ENCODE measurements at regions not wholly inside any gene's neighbourhood (a gene's known extent, or its start where the extent isn't known, plus 50 kb on each side); places are given as distances from the start of the nearest gene placed in this dataset.

GRCh38 chr16:65725156-65725845 lies 603.4 kb upstream of the CDH11 start:
- no peak for DNase-seq
- Mint-ChIP-seq H3K27me3 (ENCODE audit: insufficient read depth) (no peaks in the 10 kb centered on the region), H3K9me3 (peaks cover 4% of the 10 kb centered on the region), H3K4me3 (no peak overlapping the region), H3K4me1 (peaks cover 34% of the 10 kb centered on the region), H3K27ac (no peak overlapping the region), H3K36me3 (ENCODE audit: low read depth) (no peaks in the 10 kb centered on the region)
- Histone ChIP-seq H3K36me3 (ENCODE audit: control insufficient read depth, insufficient read depth, low read length) (no peaks in the 10 kb centered on the region), H3K4me3 (ENCODE audit: low read length) (no peak overlapping the region), H3K9ac (ENCODE audit: extremely low read depth, low read length, poor library complexity, severe bottlenecking) (no peak overlapping the region), H3K27ac (ENCODE audit: low read depth, low read length) (no peak overlapping the region), H3K9me3 (ENCODE audit: control insufficient read depth, low read length) (peaks cover 7% of the 10 kb centered on the region), H3K4me1 (ENCODE audit: control insufficient read depth, insufficient read depth, low read length) (peaks cover 3% of the 10 kb centered on the region), H3K27me3 (ENCODE audit: control insufficient read depth, insufficient read depth, low read length, poor library complexity, severe bottlenecking) (no peaks in the 10 kb centered on the region)
- 92 to 100% methylated on average over 3 to 5 of the region's 5 CpGs for WGBS, 2 experiments (ENCODE audit: insufficient coverage in 1 of 2, insufficient read length in 1 of 2)
- TF ChIP-seq CTCF (conservative IDR thresholded peaks at IDR 0.05), result no peak

GRCh38 chr16:65722429-65722828 lies 600.6 kb upstream of the CDH11 start:
- H3K27ac Mint-ChIP-seq, result no peak overlapping the region
- no peaks in the 10 kb centered on the region for H3K27me3 Mint-ChIP-seq (ENCODE audit: insufficient read depth)
- Histone ChIP-seq H3K27me3 (ENCODE audit: control insufficient read depth, insufficient read depth, low read length, poor library complexity, severe bottlenecking) (no peaks in the 10 kb centered on the region), H3K9ac (ENCODE audit: extremely low read depth, low read length, poor library complexity, severe bottlenecking) (no peak overlapping the region), H3K36me3 (ENCODE audit: control insufficient read depth, insufficient read depth, low read length) (no peaks in the 10 kb centered on the region), H3K9me3 (ENCODE audit: control insufficient read depth, low read length) (no peaks in the 10 kb centered on the region), H3K4me3 (ENCODE audit: low read length) (no peak overlapping the region), H3K27ac (ENCODE audit: low read depth, low read length) (no peak overlapping the region), H3K4me1 (ENCODE audit: control insufficient read depth, insufficient read depth, low read length) (no peaks in the 10 kb centered on the region)
- H3K36me3 Mint-ChIP-seq (ENCODE audit: low read depth), result no peaks in the 10 kb centered on the region
- peaks cover 20% of the 10 kb centered on the region for H3K4me1 Mint-ChIP-seq
- H3K9me3 Mint-ChIP-seq, result no peaks in the 10 kb centered on the region
- no peak for DNase-seq
- no peak overlapping the region for H3K4me3 Mint-ChIP-seq
- peak; percentile 41 for TF ChIP-seq CTCF (conservative IDR thresholded peaks at IDR 0.05)
- WGBS, 2 experiments (ENCODE audit: insufficient coverage in 1 of 2, insufficient read length in 1 of 2), result 95 to 97% methylated on average over 4 to 7 of the region's 7 CpGs

GRCh38 chr16:65717846-65718245 lies 596.0 kb upstream of the CDH11 start:
- Mint-ChIP-seq H3K36me3 (ENCODE audit: low read depth) (no peaks in the 10 kb centered on the region), H3K27ac (no peak overlapping the region), H3K4me3 (no peak overlapping the region), H3K9me3 (no peaks in the 10 kb centered on the region), H3K4me1 (peaks cover 8% of the 10 kb centered on the region), H3K27me3 (ENCODE audit: insufficient read depth) (no peaks in the 10 kb centered on the region)
- DNase-seq, result no peak
- Histone ChIP-seq H3K9me3 (ENCODE audit: control insufficient read depth, low read length) (no peaks in the 10 kb centered on the region), H3K27me3 (ENCODE audit: control insufficient read depth, insufficient read depth, low read length, poor library complexity, severe bottlenecking) (no peaks in the 10 kb centered on the region), H3K4me3 (ENCODE audit: low read length) (no peak overlapping the region), H3K27ac (ENCODE audit: low read depth, low read length) (no peak overlapping the region), H3K4me1 (ENCODE audit: control insufficient read depth, insufficient read depth, low read length) (no peaks in the 10 kb centered on the region), H3K36me3 (ENCODE audit: control insufficient read depth, insufficient read depth, low read length) (no peaks in the 10 kb centered on the region), H3K9ac (ENCODE audit: extremely low read depth, low read length, poor library complexity, severe bottlenecking) (no peak overlapping the region)
- no peak for TF ChIP-seq CTCF (conservative IDR thresholded peaks at IDR 0.05)
- WGBS, 2 experiments (ENCODE audit: insufficient coverage in 1 of 2, insufficient read length in 1 of 2), result 87 to 96% methylated on average over 3 of the region's 3 CpGs

Measured in endodermal cell (in vitro differentiated cells).